LNCaP clone FGC (cell line): ENCODE measurements at regions not wholly inside any gene's neighbourhood (a gene's known extent, or its start where the extent isn't known, plus 50 kb on each side); places are given as distances from the start of the nearest gene placed in this dataset.

Source experiments
- DNase-seq: peaks from one replicate; pipeline ENCODE4 v3.0.0-alpha.2; 2011; ENCODE audit warnings: low read depth
- H3K4me3 ChIP-seq: 2 replicates; pipeline ENCODE4 v1.5.1; 2011; ENCODE audit warnings: mild to moderate bottlenecking, low read depth, low read length, control low read depth
- TF ChIP-seq, protein P1 (sequence below): IDR thresholded peaks from 2 replicates; pipeline ENCODE4 v1.5.1; 2012; ENCODE audit warnings: mild to moderate bottlenecking; ENCODE audit not compliant: control insufficient read depth, insufficient read depth; ENCODE audit errors: extremely low read depth

DNA sequence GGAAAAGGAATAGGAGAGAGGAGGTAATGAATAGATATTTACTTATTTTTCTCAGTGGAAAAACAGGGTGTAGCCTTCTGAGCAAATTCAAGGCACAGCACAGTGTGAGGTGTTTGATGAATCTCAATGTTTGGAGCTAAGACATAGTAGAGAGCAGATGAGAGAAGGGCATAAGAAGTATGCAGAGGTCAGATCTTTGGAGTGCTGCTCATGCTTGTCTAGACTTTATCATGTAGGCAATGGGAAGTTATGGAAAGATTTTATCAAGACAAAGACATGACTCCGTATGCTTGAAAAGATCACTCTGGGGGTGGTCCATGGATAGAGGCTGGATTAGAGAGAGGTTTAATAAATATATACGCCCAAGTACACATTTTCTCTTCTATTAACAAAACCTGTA is 217.0 kb upstream of the CNR1 start:
- no peak overlapping the region for H3K4me3 ChIP-seq
- TF ChIP-seq, protein P1, sequence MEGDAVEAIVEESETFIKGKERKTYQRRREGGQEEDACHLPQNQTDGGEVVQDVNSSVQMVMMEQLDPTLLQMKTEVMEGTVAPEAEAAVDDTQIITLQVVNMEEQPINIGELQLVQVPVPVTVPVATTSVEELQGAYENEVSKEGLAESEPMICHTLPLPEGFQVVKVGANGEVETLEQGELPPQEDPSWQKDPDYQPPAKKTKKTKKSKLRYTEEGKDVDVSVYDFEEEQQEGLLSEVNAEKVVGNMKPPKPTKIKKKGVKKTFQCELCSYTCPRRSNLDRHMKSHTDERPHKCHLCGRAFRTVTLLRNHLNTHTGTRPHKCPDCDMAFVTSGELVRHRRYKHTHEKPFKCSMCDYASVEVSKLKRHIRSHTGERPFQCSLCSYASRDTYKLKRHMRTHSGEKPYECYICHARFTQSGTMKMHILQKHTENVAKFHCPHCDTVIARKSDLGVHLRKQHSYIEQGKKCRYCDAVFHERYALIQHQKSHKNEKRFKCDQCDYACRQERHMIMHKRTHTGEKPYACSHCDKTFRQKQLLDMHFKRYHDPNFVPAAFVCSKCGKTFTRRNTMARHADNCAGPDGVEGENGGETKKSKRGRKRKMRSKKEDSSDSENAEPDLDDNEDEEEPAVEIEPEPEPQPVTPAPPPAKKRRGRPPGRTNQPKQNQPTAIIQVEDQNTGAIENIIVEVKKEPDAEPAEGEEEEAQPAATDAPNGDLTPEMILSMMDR = no peak
- no peak for DNase-seq

DNA sequence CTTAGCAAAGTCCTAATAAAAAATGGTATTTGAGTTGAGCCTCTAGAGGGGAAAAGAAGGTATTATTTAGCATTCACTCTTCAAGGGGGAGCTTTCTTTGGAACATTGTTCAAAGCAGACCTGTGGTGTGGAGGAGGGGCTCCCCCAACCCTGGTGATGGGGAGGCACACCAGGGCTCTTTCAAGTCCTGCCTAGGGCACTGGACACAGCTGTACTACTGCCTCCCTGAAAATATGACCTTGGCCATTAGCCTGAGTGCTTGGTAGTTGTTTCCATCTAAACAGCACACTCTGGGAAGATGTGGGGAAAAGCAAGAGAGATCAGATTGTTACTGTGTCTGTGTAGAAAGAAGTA is 215.1 kb upstream of the CNR1 start:
- TF ChIP-seq, protein P1 = no peak
- DNase-seq = no peak
- H3K4me3 ChIP-seq = no peak overlapping the region

DNA sequence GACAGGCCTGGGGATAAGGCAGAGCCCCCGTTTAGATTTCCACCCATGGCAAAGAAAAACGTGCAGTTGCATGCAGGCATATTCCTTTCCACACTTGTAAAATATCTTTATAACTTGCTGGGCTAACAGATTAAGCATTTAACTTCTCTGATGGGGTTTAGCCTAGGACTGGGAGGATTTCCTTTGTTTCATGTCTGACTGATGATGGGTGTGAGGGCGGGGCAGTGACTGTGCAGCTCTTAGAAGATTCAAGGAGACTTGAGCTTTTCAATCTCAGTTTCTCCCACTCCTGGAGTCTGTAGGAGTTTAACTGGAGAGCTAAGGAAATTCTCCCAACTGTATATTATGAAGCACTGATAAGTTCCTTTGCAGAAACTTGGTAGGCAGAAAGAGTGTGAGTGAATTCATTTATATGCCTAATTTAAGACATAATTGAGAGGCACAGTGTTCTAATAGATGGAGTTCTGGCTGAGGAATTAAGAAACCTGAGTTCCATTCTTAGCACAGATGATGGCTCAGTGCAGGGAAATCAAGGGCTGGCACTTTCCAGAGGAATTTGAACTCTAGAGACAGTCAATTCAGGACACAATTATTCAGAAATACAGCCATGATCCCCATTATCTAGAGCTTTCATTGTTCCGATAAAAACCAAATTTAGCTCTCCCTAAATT is 214.6 kb upstream of the CNR1 start:
- no peak for DNase-seq
- TF ChIP-seq, protein P1 = no peak
- no peak overlapping the region for H3K4me3 ChIP-seq

DNA sequence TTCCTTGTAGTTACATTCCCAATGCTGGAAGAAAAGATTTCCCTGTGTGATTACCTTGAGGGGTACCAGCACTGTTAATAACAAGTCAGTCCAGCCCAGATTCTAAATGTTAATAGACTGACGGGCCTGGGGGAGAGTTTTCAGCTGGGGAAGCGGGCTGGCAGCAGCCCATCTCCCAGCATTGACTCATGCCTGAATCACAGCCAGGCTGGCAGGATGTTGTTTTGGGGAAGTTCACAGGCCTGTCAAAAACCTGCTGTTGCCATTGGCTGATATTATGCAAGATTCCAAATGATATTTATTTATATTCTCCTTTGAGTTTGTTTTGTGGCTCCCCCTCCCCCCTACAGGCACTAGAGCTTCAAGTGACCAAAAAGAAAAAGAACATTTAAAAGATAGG is 213.9 kb upstream of the CNR1 start:
- H3K4me3 ChIP-seq = no peak overlapping the region
- no peak for DNase-seq
- TF ChIP-seq, protein P1 = no peak

DNA sequence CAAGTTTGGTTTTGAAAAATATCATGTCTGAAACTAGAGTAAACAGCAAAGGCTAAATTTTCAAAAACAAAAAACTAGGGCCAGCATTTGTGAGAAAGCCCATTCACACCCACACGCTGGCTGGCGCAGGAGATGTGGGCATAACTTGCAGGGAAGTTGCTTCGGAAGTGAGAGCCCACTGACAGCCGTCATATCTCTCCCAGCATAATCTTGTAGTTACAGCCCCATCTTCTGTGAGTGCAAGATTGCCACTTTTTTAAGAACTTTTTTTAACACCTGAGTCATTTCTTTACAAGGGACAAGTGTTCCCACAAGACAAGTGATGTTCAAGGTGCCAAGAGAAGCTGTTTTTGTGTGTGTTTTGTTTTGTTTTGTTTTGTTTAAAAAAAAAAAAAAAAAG is 212.5 kb upstream of the CNR1 start:
- no peak for DNase-seq
- no peak overlapping the region for H3K4me3 ChIP-seq
- TF ChIP-seq, protein P1 = no peak

DNA sequence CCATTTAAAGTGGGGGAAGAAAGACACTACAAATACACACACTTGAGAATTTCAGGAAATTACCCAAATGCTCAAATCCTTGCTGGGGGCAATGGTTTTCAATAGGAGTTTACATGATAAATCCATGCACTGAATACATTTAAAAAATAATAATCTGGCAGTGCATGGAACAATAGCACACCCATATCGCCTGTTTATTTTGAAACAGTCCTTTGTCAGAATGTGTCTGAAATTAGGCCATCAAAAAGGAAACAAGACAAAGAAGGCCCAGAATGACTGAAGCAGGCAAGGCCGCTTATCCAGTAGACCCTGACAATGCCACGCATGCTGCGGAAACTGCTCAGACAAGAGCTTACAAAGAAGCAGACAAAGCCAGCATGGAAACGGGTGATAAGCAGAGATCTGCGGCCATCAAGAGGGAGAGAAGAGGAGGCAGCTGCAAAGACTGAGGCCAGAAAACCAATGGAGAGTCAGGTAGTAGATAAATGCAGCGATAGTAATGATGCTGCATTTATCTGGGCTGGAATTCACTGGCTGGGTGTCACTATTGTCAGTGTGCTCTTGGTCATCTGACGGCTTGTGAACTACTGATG is 211.9 kb upstream of the CNR1 start:
- DNase-seq = no peak
- TF ChIP-seq, protein P1 = no peak
- H3K4me3 ChIP-seq = no peak overlapping the region
